HG03175 (cell line): ENCODE measurements at regions not wholly inside any gene's neighbourhood (a gene's known extent, or its start where the extent isn't known, plus 50 kb on each side); places are given as distances from the start of the nearest gene placed in this dataset.

Experiments
- ATAC-seq: cut with Tn5 transposase; IDR thresholded peaks from one replicate; pipeline ENCODE4 v1.9.1; 2021; ENCODE audit warnings: mild to moderate bottlenecking, moderate library complexity; ENCODE audit not compliant: unreplicated experiment

- ATAC-seq, result no peak
Observed at GRCh38 chr1:229101011-229101871, 169.7 kb upstream of the RAB4A start.

- ATAC-seq, result no peak
Observed at GRCh38 chr1:229102741-229103391, 168.0 kb upstream of the RAB4A start.

GRCh38 chr1:229104654-229105053 is 166.3 kb upstream of the RAB4A start:
- no peak for ATAC-seq

GRCh38 chr1:229105109-229105508 is 165.8 kb upstream of the RAB4A start:
- ATAC-seq, result no peak

GRCh38 chr1:229105822-229106525 is 164.9 kb upstream of the RAB4A start:
- ATAC-seq, result no peak

- no peak for ATAC-seq
Observed at GRCh38 chr1:229106526-229107125, 164.3 kb upstream of the RAB4A start.

- no peak for ATAC-seq
Observed at GRCh38 chr1:229107304-229107815, 163.6 kb upstream of the RAB4A start.

GRCh38 chr1:229107972-229108371 is 162.9 kb upstream of the RAB4A start:
- ATAC-seq, result no peak

- no peak for ATAC-seq
Observed at GRCh38 chr1:229108598-229109201, 162.2 kb upstream of the RAB4A start.

GRCh38 chr1:229109320-229109761 is 161.6 kb upstream of the RAB4A start:
- no peak for ATAC-seq

GRCh38 chr1:229110986-229111385 is 159.9 kb upstream of the RAB4A start:
- ATAC-seq, result no peak

- ATAC-seq, result no peak
Observed at GRCh38 chr1:229111703-229112319, 159.1 kb upstream of the RAB4A start.

GRCh38 chr1:229112832-229113548 is 157.9 kb upstream of the RAB4A start:
- no peak for ATAC-seq

GRCh38 chr1:229114315-229114714 is 156.6 kb upstream of the RAB4A start:
- ATAC-seq, result no peak

- ATAC-seq, result no peak
Observed at GRCh38 chr1:229114850-229115365, 156.0 kb upstream of the RAB4A start.

- ATAC-seq, result no peak
Observed at GRCh38 chr1:229116114-229116513, 154.8 kb upstream of the RAB4A start.

GRCh38 chr1:229117664-229118300 is 153.1 kb upstream of the RAB4A start:
- ATAC-seq, result no peak

GRCh38 chr1:229118477-229119061 is 152.3 kb upstream of the RAB4A start:
- no peak for ATAC-seq
